ENCODE measurements at regions not wholly inside any gene's neighbourhood (a gene's known extent, or its start where the extent isn't known, plus 50 kb on each side); places are given as distances from the start of the nearest gene placed in this dataset.

- TF ChIP-seq CTCF (IDR thresholded peaks at IDR 0.05) (no peak), POLR2A (IDR thresholded peaks at IDR 0.05) (no peak)
Observed at GRCh38 chr13:57340878-57341277, 173.9 kb downstream of the PRR20E start.

Measured in adrenal gland (tissue), 5 donors.